ENCODE measurements at regions not wholly inside any gene's neighbourhood (a gene's known extent, or its start where the extent isn't known, plus 50 kb on each side); places are given as distances from the start of the nearest gene placed in this dataset. TPM values are rescaled to one million over a fixed set of nuclear protein-coding genes. Genes with fewer than 3 reads are reported as not detected.

DNA sequence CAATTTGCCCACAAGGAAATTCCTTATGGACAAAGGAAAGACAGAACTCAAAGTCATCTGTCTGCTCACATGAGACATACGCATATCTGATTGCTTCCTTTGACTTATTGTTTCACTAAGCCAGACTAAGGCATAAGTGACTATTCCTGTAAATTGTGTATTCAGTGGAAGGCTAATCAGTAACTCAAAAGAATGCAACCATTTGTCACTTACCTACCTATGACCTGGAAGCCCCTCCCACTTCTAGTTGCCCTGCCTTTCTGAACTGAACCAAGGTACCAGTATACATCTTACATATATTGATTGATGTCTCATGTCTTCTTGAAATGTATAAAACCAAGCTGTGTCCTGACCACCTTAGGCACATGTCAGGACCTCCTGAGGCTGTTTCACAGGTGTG, 53.5 kb upstream of the PROK2 start:
- Histone ChIP-seq H3K4ac (ENCODE audit: low read depth, low read length) (no peak overlapping the region), H4K8ac (ENCODE audit: low read depth in 2 of 2, low read length in 2 of 2) (no peak overlapping the region), H4K20me1 (ENCODE audit: insufficient read depth, low read length) (no peaks in the 10 kb centered on the region), H3K23ac (ENCODE audit: low read depth, low read length) (no peak overlapping the region), H2AK5ac (ENCODE audit: low read depth, low read length) (no peak overlapping the region), H3K9ac (ENCODE audit: low read depth, low read length) (no peak overlapping the region), H3K4me2 (ENCODE audit: low read depth, low read length) (no peak overlapping the region), H4K91ac (ENCODE audit: insufficient read depth, low read depth, low read length) (no peak overlapping the region), H3K18ac (ENCODE audit: low read depth, low read length) (no peak overlapping the region), H3K27ac (ENCODE audit: insufficient read depth, low read length) (no peak overlapping the region), H2AFZ (replicated peaks; ENCODE audit: low read length, poor library complexity) (no peak overlapping the region), H3K56ac (ENCODE audit: extremely low read depth, insufficient read depth, low read length) (no peak overlapping the region), H4K5ac (ENCODE audit: low read depth, low read length) (no peak overlapping the region), H3K14ac (replicated peaks; ENCODE audit: low read depth, low read length) (no peak overlapping the region), H3K27me3 (ENCODE audit: control insufficient read depth, insufficient read depth, low read length) (no peaks in the 10 kb centered on the region), H3K4me1 (ENCODE audit: control insufficient read depth, insufficient read depth, low read length) (no peaks in the 10 kb centered on the region), H3K79me1 (ENCODE audit: low read depth in 1 of 2, low read length in 2 of 2) (no peaks in the 10 kb centered on the region), H3K4me3 (ENCODE audit: insufficient read depth, low read depth, low read length) (no peak overlapping the region), H2AK9ac (replicated peaks; ENCODE audit: low read depth, low read length, poor library complexity) (no peak overlapping the region), H2BK20ac (ENCODE audit: low read depth, low read length) (no peak overlapping the region), H2BK15ac (ENCODE audit: low read depth, low read length) (no peak overlapping the region), H3K9me1 (ENCODE audit: insufficient read depth, low read length) (no peaks in the 10 kb centered on the region), H2BK5ac (ENCODE audit: low read depth, low read length, poor library complexity, severe bottlenecking) (no peak overlapping the region), H3K9me3 (ENCODE audit: control insufficient read depth, insufficient read depth, low read length) (no peaks in the 10 kb centered on the region), H3K36me3 (ENCODE audit: control insufficient read depth, insufficient read depth, low read length) (no peaks in the 10 kb centered on the region), H2BK120ac (ENCODE audit: low read depth, low read length) (no peak overlapping the region)
- WGBS, 2 experiments (ENCODE audit: extremely low coverage in 2 of 2, insufficient read length in 1 of 2), result no CpG with 5 or more reads among the region's 1 CpG
- dilution Hi-C loops (cut with HindIII; ENCODE audit: low sequenced_read_pairs, unreplicated experiment), result no loop called here
- ATAC-seq (ENCODE audit: low read depth) (no peak), DNase-seq (no peak)
- ChIA-PET POLR2A (ENCODE audit: unreplicated experiment) (no interaction called here), CTCF (no interaction called here)
- BruUV-seq (replicated peaks), result no TSS peak
- TF ChIP-seq RAD21 (IDR thresholded peaks at IDR 0.05; ENCODE audit: low read length), result no peak
- TF ChIP-seq RCOR1 (IDR thresholded peaks at IDR 0.05; ENCODE audit: insufficient replicate concordance, low read length), result no peak
- in situ Hi-C loops (cut with MboI; ENCODE audit: low sequenced_read_pairs), result no loop called here
- intact Hi-C loops (cut with micrococcal nuclease), result no loop called here

Small RNAs in the stretch of these regions (microRNA-seq; reads per million reads assigned to microRNA genes)
- gene AC104435.1 (ENCODE audit: insufficient read depth, insufficient read length), result not detected
- gene AC105265.1 (ENCODE audit: insufficient read depth, insufficient read length), result not detected
- gene RNA5SP136 (ENCODE audit: insufficient read depth, insufficient read length), result not detected
- not detected for gene RNU1-62P (ENCODE audit: insufficient read depth, insufficient read length)
- gene UBE2Q2P9 (ENCODE audit: insufficient read depth, insufficient read length), result not detected

Small RNAs in the stretch of these regions (small RNA-seq; reads per million reads assigned to genes)
- 0 to 1.2 (median 0) reads per million in 5 experiments for gene AC104435.1
- gene AC105265.1, result 0 reads per million in 5 experiments
- gene RNA5SP136, result 0 reads per million in 5 experiments
- 0 to 1.0 (median 0) reads per million in 5 experiments for gene RNU1-62P
- gene UBE2Q2P9, result 0 reads per million in 5 experiments

All from IMR-90 (cell line).